ENCODE measurements at regions not wholly inside any gene's neighbourhood (a gene's known extent, or its start where the extent isn't known, plus 50 kb on each side); places are given as distances from the start of the nearest gene placed in this dataset.

GRCh38 chr6:8764733-8765132, 329.4 kb upstream of the SLC35B3 start:
- DNase-seq = no peak

GRCh38 chr6:8760951-8761350, 325.6 kb upstream of the SLC35B3 start:
- no peak for DNase-seq

- DNase-seq = peak; percentile 6
Observed at GRCh38 chr6:8758412-8758811, 323.1 kb upstream of the SLC35B3 start.

GRCh38 chr6:8750627-8751026, 315.3 kb upstream of the SLC35B3 start:
- no peak for DNase-seq

GRCh38 chr6:8749465-8749864, 314.1 kb upstream of the SLC35B3 start:
- DNase-seq = no peak

GRCh38 chr6:8743170-8743745, 307.9 kb upstream of the SLC35B3 start:
- peak; percentile 1 for DNase-seq

GRCh38 chr6:8739454-8739853, 304.1 kb upstream of the SLC35B3 start:
- no peak for DNase-seq

- no peak for DNase-seq
Observed at GRCh38 chr6:8738951-8739350, 303.6 kb upstream of the SLC35B3 start.

GRCh38 chr6:8736156-8736895, 301.0 kb upstream of the SLC35B3 start:
- DNase-seq = no peak

GRCh38 chr6:8733879-8734278, 298.5 kb upstream of the SLC35B3 start:
- no peak for DNase-seq

GRCh38 chr6:8731874-8732273, 296.5 kb upstream of the SLC35B3 start:
- DNase-seq = no peak

- no peak for DNase-seq
Observed at GRCh38 chr6:8710668-8711431, 275.5 kb upstream of the SLC35B3 start.

- DNase-seq = no peak
Observed at GRCh38 chr6:8707956-8708772, 272.8 kb upstream of the SLC35B3 start.

- no peak for DNase-seq
Observed at GRCh38 chr6:8707369-8707768, 272.0 kb upstream of the SLC35B3 start.

- no peak for DNase-seq
Observed at GRCh38 chr6:8705435-8706020, 270.2 kb upstream of the SLC35B3 start.

- no peak for DNase-seq
Observed at GRCh38 chr6:8703059-8703458, 267.7 kb upstream of the SLC35B3 start.

GRCh38 chr6:8688821-8689220, 253.5 kb upstream of the SLC35B3 start:
- DNase-seq = no peak

- DNase-seq = no peak
Observed at GRCh38 chr6:8686077-8686476, 250.7 kb upstream of the SLC35B3 start.

GRCh38 chr6:8683204-8683603, 247.9 kb upstream of the SLC35B3 start:
- no peak for DNase-seq

- DNase-seq = no peak
Observed at GRCh38 chr6:8679823-8680222, 244.5 kb upstream of the SLC35B3 start.

- DNase-seq = no peak
Observed at GRCh38 chr6:8678466-8678865, 243.1 kb upstream of the SLC35B3 start.

- no peak for DNase-seq
Observed at GRCh38 chr6:8674126-8674525, 238.8 kb upstream of the SLC35B3 start.

- no peak for DNase-seq
Observed at GRCh38 chr6:8672882-8673281, 237.5 kb upstream of the SLC35B3 start.
